Endothelial cell of umbilical vein (primary cell): ENCODE measurements at regions not wholly inside any gene's neighbourhood (a gene's known extent, or its start where the extent isn't known, plus 50 kb on each side); places are given as distances from the start of the nearest gene placed in this dataset.

ENCODE experiments used
- EZH2 ChIP-seq: IDR thresholded peaks from 2 replicates; pipeline ENCODE4 v1.6.1; 2012; ENCODE audit warnings: borderline replicate concordance, low read depth, mild to moderate bottlenecking, moderate library complexity, low read length, inconsistent platforms; ENCODE audit not compliant: severe bottlenecking
- FOS ChIP-seq: IDR thresholded peaks from 2 replicates; pipeline ENCODE4 v1.6.1; 2011; ENCODE audit warnings: mild to moderate bottlenecking, low read length, moderate library complexity, borderline replicate concordance; ENCODE audit not compliant: insufficient read depth
- GATA2 ChIP-seq: IDR thresholded peaks from 2 replicates; pipeline ENCODE4 v1.7.0; 2011; ENCODE audit warnings: low read depth, mild to moderate bottlenecking, moderate library complexity, mixed read lengths, low read length; ENCODE audit not compliant: insufficient read length, insufficient read depth
- JUN ChIP-seq: IDR thresholded peaks from 2 replicates; pipeline ENCODE4 v1.6.1; 2011; ENCODE audit warnings: borderline replicate concordance, low read depth; ENCODE audit not compliant: insufficient read length, insufficient read depth
- MYC ChIP-seq: IDR thresholded peaks from one replicate; pipeline ENCODE4 v1.6.1; 2011; ENCODE audit warnings: mild to moderate bottlenecking, low read depth, low read length
- POLR2A ChIP-seq: IDR thresholded peaks from 2 replicates; pipeline ENCODE4 v1.6.1; 2012; ENCODE audit warnings: low read depth, mild to moderate bottlenecking, control low read depth, low read length
- POLR2AphosphoS5 ChIP-seq: IDR thresholded peaks from 2 replicates; pipeline ENCODE4 v1.6.1; 2012; ENCODE audit warnings: low read depth, mild to moderate bottlenecking, control low read depth, low read length, moderate library complexity; ENCODE audit not compliant: insufficient read depth
- TF ChIP-seq, protein P1 (sequence below), 2 donors: IDR thresholded peaks; 1 replicate in 1 of 2; 2 replicates in 1 of 2; pipeline ENCODE4 v1.5.1; 2011; ENCODE audit warnings: low read length in 2 of 2, mild to moderate bottlenecking in 2 of 2, moderate library complexity in 2 of 2, control low read depth in 1 of 2, inconsistent platforms in 1 of 2, low read depth in 1 of 2; ENCODE audit not compliant: insufficient read depth in 1 of 2; ENCODE audit errors: extremely low read depth in 1 of 2
- TF ChIP-seq, protein P2 (sequence below): IDR thresholded peaks from 2 replicates; pipeline ENCODE4 v1.6.1; 2011; ENCODE audit not compliant: insufficient read depth, insufficient read length

DNA sequence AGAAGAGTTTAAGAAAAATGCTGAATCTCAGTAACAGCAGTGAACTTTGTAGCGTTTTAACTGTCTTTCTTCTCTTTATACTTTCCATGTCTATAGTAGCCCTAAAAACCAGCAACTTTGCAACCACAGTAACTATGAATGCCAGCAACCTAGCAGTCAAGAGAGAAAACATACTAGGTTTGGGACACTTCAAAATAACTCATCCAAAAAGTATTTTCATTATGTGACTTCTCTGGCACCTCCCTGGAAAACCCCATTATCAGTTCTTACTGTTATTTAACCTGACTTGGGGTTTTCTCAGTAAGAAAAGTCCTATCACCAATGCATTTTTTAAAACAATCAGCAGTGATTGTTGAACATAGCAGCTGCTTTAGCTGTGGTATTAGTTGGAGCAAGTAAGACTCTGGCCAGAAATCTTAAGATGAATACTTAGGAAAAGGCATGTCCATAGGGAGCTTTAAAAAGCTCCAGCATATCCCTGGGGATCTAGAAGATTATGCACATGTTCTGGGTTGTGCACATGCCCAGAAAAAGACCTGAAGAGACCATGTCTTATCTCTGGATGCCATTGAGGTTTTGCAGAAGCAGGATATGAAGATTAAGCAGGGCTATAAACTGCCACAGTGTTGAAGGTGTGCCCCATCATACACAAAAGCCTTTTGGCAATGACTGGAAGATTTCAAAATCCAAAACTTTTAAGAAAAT, 411.3 kb downstream of the CMPK2 start:
- TF ChIP-seq, protein P1, sequence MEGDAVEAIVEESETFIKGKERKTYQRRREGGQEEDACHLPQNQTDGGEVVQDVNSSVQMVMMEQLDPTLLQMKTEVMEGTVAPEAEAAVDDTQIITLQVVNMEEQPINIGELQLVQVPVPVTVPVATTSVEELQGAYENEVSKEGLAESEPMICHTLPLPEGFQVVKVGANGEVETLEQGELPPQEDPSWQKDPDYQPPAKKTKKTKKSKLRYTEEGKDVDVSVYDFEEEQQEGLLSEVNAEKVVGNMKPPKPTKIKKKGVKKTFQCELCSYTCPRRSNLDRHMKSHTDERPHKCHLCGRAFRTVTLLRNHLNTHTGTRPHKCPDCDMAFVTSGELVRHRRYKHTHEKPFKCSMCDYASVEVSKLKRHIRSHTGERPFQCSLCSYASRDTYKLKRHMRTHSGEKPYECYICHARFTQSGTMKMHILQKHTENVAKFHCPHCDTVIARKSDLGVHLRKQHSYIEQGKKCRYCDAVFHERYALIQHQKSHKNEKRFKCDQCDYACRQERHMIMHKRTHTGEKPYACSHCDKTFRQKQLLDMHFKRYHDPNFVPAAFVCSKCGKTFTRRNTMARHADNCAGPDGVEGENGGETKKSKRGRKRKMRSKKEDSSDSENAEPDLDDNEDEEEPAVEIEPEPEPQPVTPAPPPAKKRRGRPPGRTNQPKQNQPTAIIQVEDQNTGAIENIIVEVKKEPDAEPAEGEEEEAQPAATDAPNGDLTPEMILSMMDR (IDR thresholded peaks at IDR 0.05; ENCODE audit: extremely low read depth in 1 of 2, insufficient read depth in 1 of 2, low read depth in 1 of 2, low read length in 2 of 2) = no peak
- TF ChIP-seq JUN (no peak), POLR2A (no peak), POLR2AphosphoS5 (no peak), MYC (no peak), EZH2 (no peak), FOS (no peak), GATA2 (no peak)
- TF ChIP-seq, protein P2, sequence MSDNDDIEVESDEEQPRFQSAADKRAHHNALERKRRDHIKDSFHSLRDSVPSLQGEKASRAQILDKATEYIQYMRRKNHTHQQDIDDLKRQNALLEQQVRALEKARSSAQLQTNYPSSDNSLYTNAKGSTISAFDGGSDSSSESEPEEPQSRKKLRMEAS = no peak
